Keratinocyte (primary cell): ENCODE measurements at regions not wholly inside any gene's neighbourhood (a gene's known extent, or its start where the extent isn't known, plus 50 kb on each side); places are given as distances from the start of the nearest gene placed in this dataset.

Experiments
- DNase-seq: peaks from one replicate; pipeline ENCODE4 v3.0.0-alpha.2; 2011; ENCODE audit warnings: low read depth, missing footprints, low spot score
- FAIRE-seq: peaks from 2 replicates; lab custom pipeline; 2011; peaks lifted over from hg19 to GRCh38; lab: Jason Lieb, UNC
- H2AFZ ChIP-seq: 2 replicates; pipeline ENCODE4 v1.6.0; 2012; ENCODE audit warnings: low read length, control low read depth, inconsistent platforms; ENCODE audit not compliant: control insufficient read depth
- H3K27ac ChIP-seq: 2 replicates; pipeline ENCODE4 v1.5.1; 2011; ENCODE audit warnings: low read length; ENCODE audit not compliant: control insufficient read depth, insufficient read depth
- H3K27me3 ChIP-seq: 3 replicates; pipeline ENCODE4 v1.6.0; 2011; ENCODE audit warnings: low read length; ENCODE audit not compliant: control insufficient read depth, insufficient read depth; ENCODE audit errors: extremely low read depth
- H3K36me3 ChIP-seq, 2 experiments: 2 replicates in 1 of 2; 3 replicates in 1 of 2; pipeline ENCODE4 v1.5.1; 2011; ENCODE audit warnings: low read length in 2 of 2, mild to moderate bottlenecking in 1 of 2; ENCODE audit not compliant: control insufficient read depth in 2 of 2, insufficient read depth in 2 of 2; ENCODE audit errors: extremely low read depth in 1 of 2
- H3K4me1 ChIP-seq: 3 replicates; pipeline ENCODE4 v1.5.1; 2011; ENCODE audit warnings: low read length; ENCODE audit not compliant: control insufficient read depth, insufficient read depth; ENCODE audit errors: extremely low read depth
- H3K4me2 ChIP-seq: 3 replicates; pipeline ENCODE4 v1.6.0; 2011; ENCODE audit warnings: low read depth, low read length; ENCODE audit not compliant: control insufficient read depth, insufficient read depth; ENCODE audit errors: extremely low read depth
- H3K4me3 ChIP-seq, 3 experiments: fragments of 200-600 bp in 1 of 3; sonication (generic) in 1 of 3; 2 replicates in 2 of 3; 3 replicates in 1 of 3; pipeline ENCODE4 v1.5.1; 2011 to 2016; ENCODE audit warnings: low read length in 3 of 3, mild to moderate bottlenecking in 3 of 3, control low read depth in 2 of 3, inconsistent platforms in 1 of 3, low read depth in 1 of 3, mixed read lengths in 1 of 3, mixed run types in 1 of 3, moderate library complexity in 1 of 3; ENCODE audit not compliant: control insufficient read depth in 2 of 3, insufficient read depth in 2 of 3; ENCODE audit errors: extremely low read depth in 1 of 3
- H3K79me2 ChIP-seq: 2 replicates; pipeline ENCODE4 v1.6.0; 2012; ENCODE audit warnings: low read length; ENCODE audit not compliant: control insufficient read depth, insufficient read depth
- H3K9ac ChIP-seq: 3 replicates; pipeline ENCODE4 v1.6.0; 2011; ENCODE audit warnings: low read length; ENCODE audit not compliant: control insufficient read depth, insufficient read depth; ENCODE audit errors: extremely low read depth
- H3K9me1 ChIP-seq: 3 replicates; pipeline ENCODE4 v1.6.0; 2011; ENCODE audit warnings: low read length; ENCODE audit not compliant: control insufficient read depth, insufficient read depth; ENCODE audit errors: extremely low read depth
- H3K9me3 ChIP-seq: 2 replicates; pipeline ENCODE4 v1.5.1; 2012; ENCODE audit warnings: low read depth, low read length; ENCODE audit not compliant: control insufficient read depth
- H4K20me1 ChIP-seq: 3 replicates; pipeline ENCODE4 v1.6.0; 2011; ENCODE audit warnings: low read length; ENCODE audit not compliant: control insufficient read depth, insufficient read depth; ENCODE audit errors: extremely low read depth
- CTCF ChIP-seq, 3 experiments: IDR thresholded peaks in 1 of 3; conservative IDR thresholded peaks in 1 of 3; optimal IDR thresholded peaks in 1 of 3; 2 replicates in 2 of 3; 3 replicates in 1 of 3; pipeline versions ENCODE3 to v1.5.1; 2011; ENCODE audit warnings: low read length in 3 of 3, mild to moderate bottlenecking in 3 of 3, moderate library complexity in 2 of 3, control low read depth in 1 of 3, inconsistent platforms in 1 of 3; ENCODE audit not compliant: insufficient read depth in 2 of 3; ENCODE audit errors: extremely low read depth in 1 of 3
- EZH2 ChIP-seq: IDR thresholded peaks from one replicate; pipeline ENCODE4 v1.6.1; 2012; ENCODE audit warnings: inconsistent platforms, mild to moderate bottlenecking, low read length, moderate library complexity
- dilution Hi-C: fragments of 300-500 bp; cut with MboI; formaldehyde crosslinking; loops from one replicate; pipeline ENCODE4 v1.7.0; 2020; ENCODE audit warnings: low sequenced_read_pairs; ENCODE audit not compliant: extremely low pct_ligation_motif_present

GRCh38 chr12:17358835-17359234 lies 731.2 kb downstream of the RERGL start:
- dilution Hi-C loops = no loop called here
- H3K4me1 ChIP-seq = no peaks in the 10 kb centered on the region
- H3K27me3 ChIP-seq = no peaks in the 10 kb centered on the region
- H3K79me2 ChIP-seq = no peaks in the 10 kb centered on the region
- H3K9ac ChIP-seq = no peak overlapping the region
- no peaks in the 10 kb centered on the region for H3K36me3 ChIP-seq
- TF ChIP-seq CTCF (optimal IDR thresholded peaks at IDR 0.05 in 1 of 3, IDR thresholded peaks at IDR 0.05 in 1 of 3, conservative IDR thresholded peaks at IDR 0.05 in 1 of 3; ENCODE audit: extremely low read depth in 1 of 3, insufficient read depth in 2 of 3, low read length in 3 of 3) (no peak), EZH2 (no peak)
- no peak for DNase-seq
- no peak overlapping the region for H3K4me3 ChIP-seq
- H3K9me3 ChIP-seq = no peaks in the 10 kb centered on the region
- no peak overlapping the region for H2AFZ ChIP-seq
- no peak for FAIRE-seq
- no peaks in the 10 kb centered on the region for H3K9me1 ChIP-seq
- no peak overlapping the region for H3K27ac ChIP-seq
- no peaks in the 10 kb centered on the region for H4K20me1 ChIP-seq
- no peak overlapping the region for H3K4me2 ChIP-seq

- Histone ChIP-seq H2AFZ (no peak overlapping the region), H4K20me1 (no peaks in the 10 kb centered on the region), H3K4me2 (no peak overlapping the region), H3K4me1 (no peaks in the 10 kb centered on the region), H3K9ac (no peak overlapping the region), H3K36me3 (no peaks in the 10 kb centered on the region), H3K4me3 (no peak overlapping the region), H3K27me3 (no peaks in the 10 kb centered on the region), H3K79me2 (no peaks in the 10 kb centered on the region), H3K9me3 (no peaks in the 10 kb centered on the region), H3K9me1 (no peaks in the 10 kb centered on the region), H3K27ac (no peak overlapping the region)
- DNase-seq (no peak), FAIRE-seq (no peak)
- no peak for TF ChIP-seq EZH2
- TF ChIP-seq CTCF (optimal IDR thresholded peaks at IDR 0.05 in 1 of 3, IDR thresholded peaks at IDR 0.05 in 1 of 3, conservative IDR thresholded peaks at IDR 0.05 in 1 of 3; ENCODE audit: extremely low read depth in 1 of 3, insufficient read depth in 2 of 3, low read length in 3 of 3) = no peak
- dilution Hi-C loops = no loop called here
Observed at GRCh38 chr12:17357396-17357795, 732.6 kb downstream of the RERGL start.
